NT2/D1 (cell line): ENCODE measurements at regions not wholly inside any gene's neighbourhood (a gene's known extent, or its start where the extent isn't known, plus 50 kb on each side); places are given as distances from the start of the nearest gene placed in this dataset.

Experiments used
- YY1 ChIP-seq: IDR thresholded peaks from 2 replicates; pipeline ENCODE4 v1.6.1; 2011; ENCODE audit not compliant: insufficient read length, insufficient read depth
- ZNF274 ChIP-seq: IDR thresholded peaks from 2 replicates; pipeline ENCODE4 v1.6.1; 2011; ENCODE audit warnings: mild to moderate bottlenecking, low read depth, low read length

DNA sequence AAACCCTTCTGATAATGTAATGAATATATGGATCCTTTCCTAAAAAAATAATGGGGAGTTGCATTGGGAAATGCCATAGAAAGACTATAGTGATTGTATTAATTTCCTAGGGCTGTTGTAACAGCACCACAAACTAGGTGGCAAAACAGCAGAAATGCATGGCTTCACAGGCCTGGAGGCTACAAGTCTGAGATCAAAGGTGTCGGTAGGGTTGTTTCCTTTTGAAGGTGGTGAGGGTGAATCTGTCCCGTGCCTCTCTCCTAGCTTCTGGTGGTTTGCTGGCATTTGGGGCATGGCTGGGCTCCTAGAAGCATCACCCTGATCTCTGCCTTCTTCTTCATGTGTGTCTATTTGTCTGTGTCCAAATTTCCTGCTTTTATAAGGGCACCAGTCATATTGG lies 149.7 kb downstream of the INHBB start:
- TF ChIP-seq YY1: no peak
- no peak for TF ChIP-seq ZNF274
